ENCODE measurements at regions not wholly inside any gene's neighbourhood (a gene's known extent, or its start where the extent isn't known, plus 50 kb on each side); places are given as distances from the start of the nearest gene placed in this dataset.
A peak's percentile ranks its signal among the peaks of the same experiment; 100 is the strongest.

DNA sequence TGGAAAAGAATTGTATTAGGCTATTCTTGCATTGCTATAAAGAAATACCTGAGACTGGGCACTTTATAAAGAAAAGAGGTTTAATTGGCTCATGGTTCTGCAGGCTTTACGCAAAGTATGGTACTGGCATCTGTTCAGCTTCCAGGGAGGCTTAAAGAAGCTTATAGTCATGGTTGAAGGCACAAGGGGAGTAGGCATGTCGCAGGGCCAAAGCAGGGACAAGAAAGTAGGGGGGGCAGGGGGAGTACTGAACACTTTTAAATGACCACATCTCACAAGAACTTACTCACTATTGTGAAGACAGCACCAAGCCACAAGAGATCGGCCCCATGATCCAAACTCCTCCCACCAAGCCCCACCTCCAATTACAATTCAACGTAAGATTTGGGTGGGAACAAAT, 152.5 kb upstream of the PHF14 start:
- TF ChIP-seq CTCF (IDR thresholded peaks at IDR 0.05) = no peak
- Histone ChIP-seq H3K36me3 (no peaks in the 10 kb centered on the region), H3K9me3 (no peaks in the 10 kb centered on the region), H3K4me3 (no peak overlapping the region), H3K27me3 (peaks cover 0 to 3% (median 0%) of the 10 kb centered on the region in 7 donors), H3K27ac (no peak overlapping the region), H3K4me1 (no peaks in the 10 kb centered on the region)
- no peak for DNase-seq
- WGBS, 2 donors = 78 to 82% methylated on average over 4 of the region's 4 CpGs
- ATAC-seq = no peak
- intact Hi-C loops (cut with DNase I) = no loop called here

- Histone ChIP-seq H3K4me1 (no peaks in the 10 kb centered on the region), H3K4me3 (no peak overlapping the region), H3K36me3 (no peaks in the 10 kb centered on the region), H3K27me3 (no peaks in the 10 kb centered on the region), H3K9me3 (no peaks in the 10 kb centered on the region), H3K27ac (no peak overlapping the region)
- 74 to 77% methylated on average over 1 of the region's 1 CpG for WGBS, 2 donors
- no peak for TF ChIP-seq CTCF (IDR thresholded peaks at IDR 0.05)
- no peak for ATAC-seq
- intact Hi-C loops (cut with DNase I) = no loop called here
- no peak for DNase-seq
Measured at GRCh38 chr7:10824154-10824553, 149.5 kb upstream of the PHF14 start.

- H3K4me1 ChIP-seq = no peaks in the 10 kb centered on the region
- no peak overlapping the region for H3K27ac ChIP-seq
- intact Hi-C loops (cut with DNase I) = no loop called here
- ATAC-seq (no peak), DNase-seq (no peak)
- H3K4me3 ChIP-seq = no peak overlapping the region
- H3K36me3 ChIP-seq = no peaks in the 10 kb centered on the region
- no peak for TF ChIP-seq CTCF (IDR thresholded peaks at IDR 0.05)
- H3K27me3 ChIP-seq = no peaks in the 10 kb centered on the region
- WGBS, 2 donors = 59 to 63% methylated on average over 1 of the region's 1 CpG
- H3K9me3 ChIP-seq = no peaks in the 10 kb centered on the region
Measured at GRCh38 chr7:10838228-10838627, 135.4 kb upstream of the PHF14 start.

GRCh38 chr7:10845225-10845624, 128.4 kb upstream of the PHF14 start:
- 66 to 73% methylated on average over 2 of the region's 2 CpGs for WGBS, 2 donors
- no peaks in the 10 kb centered on the region for H3K4me1 ChIP-seq
- no peak for TF ChIP-seq CTCF (IDR thresholded peaks at IDR 0.05)
- intact Hi-C loops (cut with DNase I) = no loop called here
- H3K4me3 ChIP-seq = no peak overlapping the region
- no peak overlapping the region for H3K27ac ChIP-seq
- no peak for ATAC-seq
- no peaks in the 10 kb centered on the region for H3K9me3 ChIP-seq
- DNase-seq = no peak
- H3K27me3 ChIP-seq = no peaks in the 10 kb centered on the region
- no peaks in the 10 kb centered on the region for H3K36me3 ChIP-seq

- Histone ChIP-seq H3K9me3 (no peaks in the 10 kb centered on the region), H3K27ac (no peak overlapping the region), H3K27me3 (no peaks in the 10 kb centered on the region), H3K36me3 (no peaks in the 10 kb centered on the region), H3K4me3 (no peak overlapping the region), H3K4me1 (no peaks in the 10 kb centered on the region)
- ATAC-seq = no peak
- peak in 1 of 2 donors; percentile 9 for DNase-seq
- intact Hi-C loops (cut with DNase I) = no loop called here
- WGBS, 2 donors = 91% methylated on average over 16 of the region's 16 CpGs
- TF ChIP-seq CTCF (IDR thresholded peaks at IDR 0.05) = no peak
Measured at GRCh38 chr7:10855583-10855982, 118.1 kb upstream of the PHF14 start.

Measured in heart right ventricle (tissue), 16 donors.